HTR-8/SVneo (cell line): ENCODE measurements at regions not wholly inside any gene's neighbourhood (a gene's known extent, or its start where the extent isn't known, plus 50 kb on each side); places are given as distances from the start of the nearest gene placed in this dataset.

Source experiments
- DNase-seq: peaks from one replicate; pipeline ENCODE4 v3.0.0; 2011; ENCODE audit warnings: low spot score, mixed read lengths; ENCODE audit not compliant: insufficient read length
- FAIRE-seq: peaks from 2 replicates; lab custom pipeline; 2011; peaks lifted over from hg19 to GRCh38; lab: Jason Lieb, UNC

GRCh38 chr16:51490866-51491265, 339.8 kb upstream of the SALL1 start:
- no peak for FAIRE-seq
- no peak for DNase-seq

- FAIRE-seq (no peak), DNase-seq (no peak)
Observed at GRCh38 chr16:51487880-51488279, 336.8 kb upstream of the SALL1 start.

- no peak for FAIRE-seq
- no peak for DNase-seq
Observed at GRCh38 chr16:51474414-51475091, 323.5 kb upstream of the SALL1 start.

GRCh38 chr16:51473091-51473490, 322.0 kb upstream of the SALL1 start:
- no peak for DNase-seq
- no peak for FAIRE-seq

GRCh38 chr16:51470492-51470891, 319.4 kb upstream of the SALL1 start:
- DNase-seq (no peak), FAIRE-seq (no peak)

- no peak for FAIRE-seq
- DNase-seq: no peak
Observed at GRCh38 chr16:51464996-51465395, 313.9 kb upstream of the SALL1 start.

GRCh38 chr16:51461255-51461654, 310.2 kb upstream of the SALL1 start:
- FAIRE-seq (no peak), DNase-seq (no peak)

GRCh38 chr16:51458356-51459140, 307.5 kb upstream of the SALL1 start:
- DNase-seq (no peak), FAIRE-seq (no peak)

- DNase-seq: no peak
- no peak for FAIRE-seq
Observed at GRCh38 chr16:51457775-51458174, 306.7 kb upstream of the SALL1 start.

- no peak for FAIRE-seq
- DNase-seq: no peak
Observed at GRCh38 chr16:51455398-51455797, 304.3 kb upstream of the SALL1 start.

GRCh38 chr16:51453251-51453650, 302.2 kb upstream of the SALL1 start:
- FAIRE-seq (no peak), DNase-seq (no peak)

GRCh38 chr16:51450909-51451308, 299.8 kb upstream of the SALL1 start:
- no peak for FAIRE-seq
- DNase-seq: no peak

GRCh38 chr16:51450376-51450775, 299.3 kb upstream of the SALL1 start:
- FAIRE-seq (no peak), DNase-seq (no peak)

- FAIRE-seq (no peak), DNase-seq (no peak)
Observed at GRCh38 chr16:51449441-51449840, 298.4 kb upstream of the SALL1 start.

- DNase-seq (no peak), FAIRE-seq (no peak)
Observed at GRCh38 chr16:51445250-51445649, 294.2 kb upstream of the SALL1 start.

GRCh38 chr16:51443934-51444333, 292.9 kb upstream of the SALL1 start:
- no peak for FAIRE-seq
- no peak for DNase-seq

- no peak for FAIRE-seq
- no peak for DNase-seq
Observed at GRCh38 chr16:51442141-51442870, 291.2 kb upstream of the SALL1 start.

- FAIRE-seq (no peak), DNase-seq (no peak)
Observed at GRCh38 chr16:51440131-51440889, 289.2 kb upstream of the SALL1 start.

- no peak for FAIRE-seq
- DNase-seq: no peak
Observed at GRCh38 chr16:51439271-51439670, 288.2 kb upstream of the SALL1 start.

- FAIRE-seq (no peak), DNase-seq (no peak)
Observed at GRCh38 chr16:51436742-51437141, 285.7 kb upstream of the SALL1 start.
